ENCODE measurements at regions not wholly inside any gene's neighbourhood (a gene's known extent, or its start where the extent isn't known, plus 50 kb on each side); places are given as distances from the start of the nearest gene placed in this dataset.

GRCh38 chr20:39853050-39853449 lies 836.0 kb downstream of the MAFB start:
- no peak for DNase-seq

- DNase-seq: no peak
These were observed 837.6 kb downstream of the MAFB start for GRCh38 chr20:39851459-39851858.

- DNase-seq: no peak
These were observed 838.2 kb downstream of the MAFB start for GRCh38 chr20:39850821-39851330.

GRCh38 chr20:39850246-39850645 lies 838.8 kb downstream of the MAFB start:
- DNase-seq: no peak

- DNase-seq: peak; percentile 45
These were observed 839.4 kb downstream of the MAFB start for GRCh38 chr20:39849664-39850063.

- no peak for DNase-seq
These were observed 839.9 kb downstream of the MAFB start for GRCh38 chr20:39849171-39849570.

- no peak for DNase-seq
These were observed 849.5 kb downstream of the MAFB start for GRCh38 chr20:39839399-39840119.

GRCh38 chr20:39837561-39837960 lies 851.5 kb downstream of the MAFB start:
- no peak for DNase-seq

- no peak for DNase-seq
These were observed 853.8 kb downstream of the MAFB start for GRCh38 chr20:39835130-39835842.

GRCh38 chr20:39830903-39831302 lies 858.1 kb downstream of the MAFB start:
- no peak for DNase-seq

- DNase-seq: no peak
These were observed 859.4 kb downstream of the MAFB start for GRCh38 chr20:39829661-39830060.

- no peak for DNase-seq
These were observed 859.8 kb downstream of the MAFB start for GRCh38 chr20:39829256-39829655.

GRCh38 chr20:39825950-39826349 lies 863.1 kb downstream of the MAFB start:
- DNase-seq: no peak

GRCh38 chr20:39825524-39825923 lies 863.4 kb downstream of the DHX35 start:
- DNase-seq: no peak

- no peak for DNase-seq
These were observed 861.1 kb downstream of the DHX35 start for GRCh38 chr20:39823224-39823623.

- DNase-seq: no peak
These were observed 860.5 kb downstream of the DHX35 start for GRCh38 chr20:39822667-39823066.

- DNase-seq: no peak
These were observed 851.2 kb downstream of the DHX35 start for GRCh38 chr20:39813190-39813829.

- DNase-seq: no peak
These were observed 850.0 kb downstream of the DHX35 start for GRCh38 chr20:39812116-39812515.

GRCh38 chr20:39810309-39810708 lies 848.2 kb downstream of the DHX35 start:
- DNase-seq: no peak

GRCh38 chr20:39808613-39809012 lies 846.5 kb downstream of the DHX35 start:
- no peak for DNase-seq

- DNase-seq: no peak
These were observed 838.4 kb downstream of the DHX35 start for GRCh38 chr20:39800548-39800947.

GRCh38 chr20:39800111-39800510 lies 838.0 kb downstream of the DHX35 start:
- DNase-seq: no peak

GRCh38 chr20:39799366-39799965 lies 837.3 kb downstream of the DHX35 start:
- DNase-seq: no peak
